ENCODE measurements at regions not wholly inside any gene's neighbourhood (a gene's known extent, or its start where the extent isn't known, plus 50 kb on each side); places are given as distances from the start of the nearest gene placed in this dataset.

- DNase-seq (no peak), ATAC-seq (ENCODE audit: insufficient read depth, low FRiP score) (no peak)
- H3K27me3 ChIP-seq (ENCODE audit: control insufficient read depth in 3 of 3, insufficient read depth in 3 of 3, low read length in 2 of 3): no peaks in the 10 kb centered on the region
- no peak overlapping the region for H3K9ac ChIP-seq (ENCODE audit: insufficient read depth in 1 of 2, low read length in 2 of 2)
- H3K9me3 ChIP-seq (ENCODE audit: control insufficient read depth in 4 of 4, insufficient read depth in 3 of 4, low read length in 3 of 4): no peaks in the 10 kb centered on the region
- no peaks in the 10 kb centered on the region for H3K4me1 ChIP-seq (ENCODE audit: control insufficient read depth in 5 of 5, insufficient read depth in 5 of 5, low read length in 5 of 5)
- no peak overlapping the region for H3K27ac ChIP-seq (ENCODE audit: low read depth in 1 of 2, low read length in 1 of 2)
- no peaks in the 10 kb centered on the region for H3K36me3 ChIP-seq (ENCODE audit: control insufficient read depth in 4 of 4, insufficient read depth in 4 of 4, low read length in 4 of 4)
- 34 to 52% methylated on average over 2 of the region's 2 CpGs for WGBS, 2 donors
- TF ChIP-seq CTCF (IDR thresholded peaks at IDR 0.05; ENCODE audit: control extremely low read depth, extremely low read depth): no peak
- H3K4me3 ChIP-seq: no peak overlapping the region
Observed at GRCh38 chr11:80338231-80338630, 897.4 kb upstream of the TENM4 start.

- no peak overlapping the region for H3K9ac ChIP-seq (ENCODE audit: insufficient read depth in 1 of 2, low read length in 2 of 2)
- no peaks in the 10 kb centered on the region for H3K27me3 ChIP-seq (ENCODE audit: control insufficient read depth in 3 of 3, insufficient read depth in 3 of 3, low read length in 2 of 3)
- H3K9me3 ChIP-seq (ENCODE audit: control insufficient read depth in 4 of 4, insufficient read depth in 3 of 4, low read length in 3 of 4): peaks cover 0 to 2% (median 0%) of the 10 kb centered on the region in 4 donors
- H3K36me3 ChIP-seq (ENCODE audit: control insufficient read depth in 4 of 4, insufficient read depth in 4 of 4, low read length in 4 of 4): no peaks in the 10 kb centered on the region
- no peak for TF ChIP-seq CTCF (IDR thresholded peaks at IDR 0.05; ENCODE audit: control extremely low read depth, extremely low read depth)
- ATAC-seq (ENCODE audit: insufficient read depth, low FRiP score) (no peak), DNase-seq (no peak)
- H3K4me3 ChIP-seq: no peak overlapping the region
- H3K4me1 ChIP-seq (ENCODE audit: control insufficient read depth in 5 of 5, insufficient read depth in 5 of 5, low read length in 5 of 5): no peaks in the 10 kb centered on the region
- no peak overlapping the region for H3K27ac ChIP-seq (ENCODE audit: low read depth in 1 of 2, low read length in 1 of 2)
Observed at GRCh38 chr11:80331694-80332093, 890.9 kb upstream of the TENM4 start.

- Histone ChIP-seq H3K9ac (ENCODE audit: insufficient read depth in 1 of 2, low read length in 2 of 2) (no peak overlapping the region), H3K36me3 (ENCODE audit: control insufficient read depth in 4 of 4, insufficient read depth in 4 of 4, low read length in 4 of 4) (no peaks in the 10 kb centered on the region), H3K4me1 (ENCODE audit: control insufficient read depth in 5 of 5, insufficient read depth in 5 of 5, low read length in 5 of 5) (no peaks in the 10 kb centered on the region), H3K4me3 (no peak overlapping the region), H3K27me3 (ENCODE audit: control insufficient read depth in 3 of 3, insufficient read depth in 3 of 3, low read length in 2 of 3) (no peaks in the 10 kb centered on the region), H3K27ac (ENCODE audit: low read depth in 1 of 2, low read length in 1 of 2) (no peak overlapping the region), H3K9me3 (ENCODE audit: control insufficient read depth in 4 of 4, insufficient read depth in 3 of 4, low read length in 3 of 4) (peaks cover 0 to 2% (median 0%) of the 10 kb centered on the region in 4 donors)
- ATAC-seq (ENCODE audit: insufficient read depth, low FRiP score) (no peak), DNase-seq (no peak)
- WGBS, 2 donors: 66 to 70% methylated on average over 3 of the region's 3 CpGs
- no peak for TF ChIP-seq CTCF (IDR thresholded peaks at IDR 0.05; ENCODE audit: control extremely low read depth, extremely low read depth)
Observed at GRCh38 chr11:80330264-80330663, 889.4 kb upstream of the TENM4 start.

- no peak overlapping the region for H3K27ac ChIP-seq (ENCODE audit: low read depth in 1 of 2, low read length in 1 of 2)
- 90 to 100% methylated on average over 1 of the region's 1 CpG for WGBS, 2 donors
- H3K36me3 ChIP-seq (ENCODE audit: control insufficient read depth in 4 of 4, insufficient read depth in 4 of 4, low read length in 4 of 4): no peaks in the 10 kb centered on the region
- no peak overlapping the region for H3K4me3 ChIP-seq
- H3K9me3 ChIP-seq (ENCODE audit: control insufficient read depth in 4 of 4, insufficient read depth in 3 of 4, low read length in 3 of 4): peaks cover 0 to 2% (median 0%) of the 10 kb centered on the region in 4 donors
- no peak for DNase-seq
- no peaks in the 10 kb centered on the region for H3K27me3 ChIP-seq (ENCODE audit: control insufficient read depth in 3 of 3, insufficient read depth in 3 of 3, low read length in 2 of 3)
- ATAC-seq (ENCODE audit: insufficient read depth, low FRiP score): no peak
- H3K4me1 ChIP-seq (ENCODE audit: control insufficient read depth in 5 of 5, insufficient read depth in 5 of 5, low read length in 5 of 5): no peaks in the 10 kb centered on the region
- no peak overlapping the region for H3K9ac ChIP-seq (ENCODE audit: insufficient read depth in 1 of 2, low read length in 2 of 2)
- no peak for TF ChIP-seq CTCF (IDR thresholded peaks at IDR 0.05; ENCODE audit: control extremely low read depth, extremely low read depth)
Observed at GRCh38 chr11:80328774-80329173, 887.9 kb upstream of the TENM4 start.

Measured in lung (tissue), 11 donors.